ENCODE measurements at regions not wholly inside any gene's neighbourhood (a gene's known extent, or its start where the extent isn't known, plus 50 kb on each side); places are given as distances from the start of the nearest gene placed in this dataset.

DNA sequence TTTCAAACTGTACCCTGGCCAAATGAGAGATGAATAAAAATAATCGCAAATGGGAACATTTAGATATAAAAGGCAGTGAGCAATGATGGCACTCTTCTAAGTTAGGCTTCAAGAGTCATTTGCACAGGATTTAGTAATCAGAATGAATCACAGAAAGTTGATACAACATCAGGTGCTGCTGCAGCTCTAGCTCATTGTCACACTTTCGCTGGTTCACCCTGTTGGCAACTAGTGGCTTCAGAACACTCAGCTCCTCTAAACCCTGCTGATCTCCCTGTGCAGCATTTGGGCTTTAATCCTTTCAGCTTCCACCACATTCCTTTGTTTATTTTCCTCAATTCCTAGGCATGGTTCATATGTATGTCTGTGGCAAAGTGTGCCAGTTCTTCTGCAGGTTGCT, 2071.2 kb upstream of the CDH6 start:
- Histone ChIP-seq H3K9me3 (ENCODE audit: control insufficient read depth in 2 of 3, insufficient read depth in 1 of 3, low read length in 3 of 3) (no peaks in the 10 kb centered on the region), H3K36me3 (ENCODE audit: control insufficient read depth in 2 of 3, insufficient read depth in 3 of 3, low read length in 3 of 3) (no peaks in the 10 kb centered on the region), H3K9ac (ENCODE audit: low read length in 3 of 3) (no peak overlapping the region), H3K27ac (ENCODE audit: low read depth in 2 of 2, low read length in 2 of 2) (no peak overlapping the region), H3K27me3 (ENCODE audit: control insufficient read depth, insufficient read depth, low read length) (no peaks in the 10 kb centered on the region), H3K4me1 (ENCODE audit: control insufficient read depth in 2 of 3, insufficient read depth in 2 of 3, low read depth in 1 of 3, low read length in 3 of 3) (no peaks in the 10 kb centered on the region), H3K4me3 (ENCODE audit: low read length in 3 of 3) (no peak overlapping the region)
- intact Hi-C loops (cut with DNase I) = no loop called here
- no peak for DNase-seq
- no peak for FAIRE-seq
- TF ChIP-seq CTCF (IDR thresholded peaks at IDR 0.05; ENCODE audit: borderline replicate concordance, extremely low read depth, insufficient read depth) = no peak

DNA sequence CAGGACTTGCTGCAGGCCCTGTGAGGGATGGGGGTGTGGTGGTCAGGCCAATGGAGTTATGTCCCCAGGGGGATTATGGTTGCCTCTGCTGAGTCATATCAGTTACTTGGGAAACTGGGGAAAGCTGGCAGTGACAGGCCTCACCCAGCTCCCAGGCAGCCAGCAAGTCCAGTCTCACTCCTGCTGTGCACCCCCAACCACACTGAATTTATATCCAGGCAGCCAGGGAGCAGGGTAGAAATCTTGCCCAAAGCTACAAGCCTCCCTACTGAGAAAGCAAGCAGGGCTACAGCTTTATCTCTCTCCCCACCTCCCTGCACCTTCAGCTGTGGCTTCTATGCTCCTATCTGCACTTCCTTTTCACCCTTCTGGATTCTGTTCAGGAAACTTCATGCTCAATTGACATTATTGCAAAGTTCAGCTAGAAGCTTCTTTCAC, 2076.0 kb upstream of the CDH9 start:
- Histone ChIP-seq H3K27me3 (ENCODE audit: control insufficient read depth, insufficient read depth, low read length) (no peaks in the 10 kb centered on the region), H3K9ac (ENCODE audit: low read length in 3 of 3) (no peak overlapping the region), H3K27ac (ENCODE audit: low read depth in 2 of 2, low read length in 2 of 2) (no peak overlapping the region), H3K9me3 (ENCODE audit: control insufficient read depth in 2 of 3, insufficient read depth in 1 of 3, low read length in 3 of 3) (peaks cover 0 to 3% (median 0%) of the 10 kb centered on the region in 3 donors), H3K4me3 (ENCODE audit: low read length in 3 of 3) (no peak overlapping the region), H3K36me3 (ENCODE audit: control insufficient read depth in 2 of 3, insufficient read depth in 3 of 3, low read length in 3 of 3) (no peaks in the 10 kb centered on the region), H3K4me1 (ENCODE audit: control insufficient read depth in 2 of 3, insufficient read depth in 2 of 3, low read depth in 1 of 3, low read length in 3 of 3) (no peaks in the 10 kb centered on the region)
- no peak for TF ChIP-seq CTCF (IDR thresholded peaks at IDR 0.05; ENCODE audit: borderline replicate concordance, extremely low read depth, insufficient read depth)
- FAIRE-seq (no peak), DNase-seq (no peak)
- intact Hi-C loops (cut with DNase I) = no loop called here

- no peak for TF ChIP-seq CTCF (IDR thresholded peaks at IDR 0.05; ENCODE audit: borderline replicate concordance, extremely low read depth, insufficient read depth)
- peaks cover 0 to 3% (median 0%) of the 10 kb centered on the region in 3 donors for H3K9me3 ChIP-seq (ENCODE audit: control insufficient read depth in 2 of 3, insufficient read depth in 1 of 3, low read length in 3 of 3)
- no peaks in the 10 kb centered on the region for H3K4me1 ChIP-seq (ENCODE audit: control insufficient read depth in 2 of 3, insufficient read depth in 2 of 3, low read depth in 1 of 3, low read length in 3 of 3)
- H3K36me3 ChIP-seq (ENCODE audit: control insufficient read depth in 2 of 3, insufficient read depth in 3 of 3, low read length in 3 of 3) = no peaks in the 10 kb centered on the region
- DNase-seq = no peak
- H3K27me3 ChIP-seq (ENCODE audit: control insufficient read depth, insufficient read depth, low read length) = no peaks in the 10 kb centered on the region
- FAIRE-seq = no peak
- H3K4me3 ChIP-seq (ENCODE audit: low read length in 3 of 3) = no peak overlapping the region
- intact Hi-C loops (cut with DNase I) = no loop called here
- H3K9ac ChIP-seq (ENCODE audit: low read length in 3 of 3) = no peak overlapping the region
- no peak overlapping the region for H3K27ac ChIP-seq (ENCODE audit: low read depth in 2 of 2, low read length in 2 of 2)
These were observed 2075.1 kb upstream of the CDH9 start for GRCh38 chr5:29113516-29113915.

DNA sequence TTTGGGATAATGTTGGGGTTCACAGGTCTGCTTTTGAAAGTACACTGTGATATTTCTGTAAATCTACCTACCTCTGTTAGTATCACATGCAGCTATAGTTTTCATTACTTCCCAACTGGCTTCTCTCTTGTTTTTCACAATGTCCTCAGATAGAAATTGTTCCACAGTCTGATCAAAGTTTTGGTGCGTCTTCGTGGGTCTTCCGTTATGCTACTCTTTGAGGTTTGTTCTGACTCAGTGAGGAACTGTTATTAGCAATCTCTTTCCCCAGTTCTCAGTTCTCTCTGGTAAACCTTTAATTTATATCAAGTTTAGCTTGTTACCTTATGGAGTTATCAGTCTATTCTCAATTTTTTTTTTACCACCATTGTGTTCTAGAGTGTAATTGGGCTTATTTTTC, 2061.2 kb upstream of the CDH9 start:
- DNase-seq (no peak), FAIRE-seq (no peak)
- Histone ChIP-seq H3K27ac (ENCODE audit: low read depth in 2 of 2, low read length in 2 of 2) (no peak overlapping the region), H3K27me3 (ENCODE audit: control insufficient read depth, insufficient read depth, low read length) (no peaks in the 10 kb centered on the region), H3K9me3 (ENCODE audit: control insufficient read depth in 2 of 3, insufficient read depth in 1 of 3, low read length in 3 of 3) (no peaks in the 10 kb centered on the region), H3K4me1 (ENCODE audit: control insufficient read depth in 2 of 3, insufficient read depth in 2 of 3, low read depth in 1 of 3, low read length in 3 of 3) (no peaks in the 10 kb centered on the region), H3K4me3 (ENCODE audit: low read length in 3 of 3) (no peak overlapping the region), H3K36me3 (ENCODE audit: control insufficient read depth in 2 of 3, insufficient read depth in 3 of 3, low read length in 3 of 3) (no peaks in the 10 kb centered on the region), H3K9ac (ENCODE audit: low read length in 3 of 3) (no peak overlapping the region)
- intact Hi-C loops (cut with DNase I) = no loop called here
- no peak for TF ChIP-seq CTCF (IDR thresholded peaks at IDR 0.05; ENCODE audit: borderline replicate concordance, extremely low read depth, insufficient read depth)
